Vagina (tissue), 2 donors: ENCODE measurements at regions not wholly inside any gene's neighbourhood (a gene's known extent, or its start where the extent isn't known, plus 50 kb on each side); places are given as distances from the start of the nearest gene placed in this dataset.

ENCODE experiments used
- CTCF ChIP-seq, 3 experiments: fragments of 450-650 bp in 2 of 3; fragments of 200-600 bp in 1 of 3; sonication (generic) in 1 of 3; IDR thresholded peaks; one replicate each; pipeline ENCODE4 v1.5.1; 2017 to 2019; ENCODE audit warnings: antibody characterized with exemption in 3 of 3, mild to moderate bottlenecking in 2 of 3, moderate library complexity in 2 of 3
- POLR2A ChIP-seq, 2 donors: fragments of 450-650 bp; IDR thresholded peaks; one replicate each; pipeline ENCODE4 v1.6.1; 2017; ENCODE audit warnings: antibody characterized with exemption in 2 of 2, mild to moderate bottlenecking in 2 of 2, moderate library complexity in 2 of 2
- POLR2AphosphoS5 ChIP-seq, 2 donors: sonication (generic); formaldehyde crosslinking; IDR thresholded peaks; one replicate each; pipeline ENCODE4 v1.9.0; 2017; ENCODE audit warnings: antibody characterized with exemption in 2 of 2, mild to moderate bottlenecking in 2 of 2, low read depth in 1 of 2; ENCODE audit not compliant: insufficient read depth in 1 of 2

GRCh38 chr9:85310573-85310972, 431.2 kb downstream of the AGTPBP1 start:
- no peak for TF ChIP-seq CTCF (IDR thresholded peaks at IDR 0.05)
- no peak for TF ChIP-seq POLR2A (IDR thresholded peaks at IDR 0.05)
- no peak for TF ChIP-seq POLR2AphosphoS5 (IDR thresholded peaks at IDR 0.05; ENCODE audit: insufficient read depth in 1 of 2, low read depth in 1 of 2)
